ENCODE measurements at regions not wholly inside any gene's neighbourhood (a gene's known extent, or its start where the extent isn't known, plus 50 kb on each side); places are given as distances from the start of the nearest gene placed in this dataset.

GRCh38 chr2:226475650-226476049 lies 324.0 kb downstream of the IRS1 start:
- TF ChIP-seq EZH2 (IDR thresholded peaks at IDR 0.05; ENCODE audit: low read depth, unreplicated experiment) (no peak), CTCF (conservative IDR thresholded peaks at IDR 0.05; ENCODE audit: low read depth in 2 of 2) (no peak), NANOG (IDR thresholded peaks at IDR 0.05; ENCODE audit: borderline replicate concordance) (no peak), POLR2AphosphoS5 (IDR thresholded peaks at IDR 0.05; ENCODE audit: low read depth) (no peak), EZH2phosphoT487 (IDR thresholded peaks at IDR 0.05; ENCODE audit: unreplicated experiment) (no peak), REST (IDR thresholded peaks at IDR 0.05; ENCODE audit: unreplicated experiment) (no peak), CREB1 (CRISPR knock-in tag; IDR thresholded peaks at IDR 0.05; ENCODE audit: low read depth) (no peak), ETS1 (IDR thresholded peaks at IDR 0.05) (no peak), ZNF114 (CRISPR knock-in tag; IDR thresholded peaks at IDR 0.05) (no peak), JUNB (IDR thresholded peaks at IDR 0.05; ENCODE audit: unreplicated experiment) (no peak), STAT1 (IDR thresholded peaks at IDR 0.05; ENCODE audit: unreplicated experiment) (no peak), ZNF331 (CRISPR knock-in tag; IDR thresholded peaks at IDR 0.05; ENCODE audit: low read depth) (no peak), ZNF462 (CRISPR knock-in tag; IDR thresholded peaks at IDR 0.05) (no peak)
